Activated CD4-positive, alpha-beta T cell treated with anti-CD3 and anti-CD28 coated beads, Interleukin-2, amount 10 ng/mL, durations not matched to agents 7 days and 5 days (primary cell): ENCODE measurements at regions not wholly inside any gene's neighbourhood (a gene's known extent, or its start where the extent isn't known, plus 50 kb on each side); places are given as distances from the start of the nearest gene placed in this dataset.

Experiments
- CTCF ChIA-PET: fragments of 350-600 bp; sonication (Branson Sonifier 250); formaldehyde crosslinking; loops from one replicate; lab custom pipeline; 2021; ENCODE audit warnings: antibody characterized with exemption; lab: Charles Lee
- POLR2A ChIA-PET: fragments of 350-600 bp; sonication (Branson Sonifier 250); formaldehyde crosslinking; loops from one replicate; lab custom pipeline; 2021; ENCODE audit warnings: antibody characterized with exemption; lab: Charles Lee
- DNase-seq: peaks from one replicate; pipeline ENCODE4 v3.0.0-alpha.2; 2020
- H3K27ac Mint-ChIP-seq: one replicate; pipeline ENCODE4 v1.8.0; 2021; ENCODE audit warnings: mild to moderate bottlenecking, moderate library complexity, mixed read lengths
- H3K27me3 Mint-ChIP-seq: one replicate; pipeline ENCODE4 v1.8.0; 2021; ENCODE audit warnings: mixed read lengths
- H3K36me3 Mint-ChIP-seq: one replicate; pipeline ENCODE4 v1.8.0; 2021; ENCODE audit warnings: low read depth, mixed read lengths
- H3K4me1 Mint-ChIP-seq: one replicate; pipeline ENCODE4 v1.8.0; 2021; ENCODE audit warnings: mixed read lengths
- H3K4me3 Mint-ChIP-seq: one replicate; pipeline ENCODE4 v1.8.0; 2021; ENCODE audit warnings: mild to moderate bottlenecking, moderate library complexity, mixed read lengths
- H3K9me3 Mint-ChIP-seq: one replicate; pipeline ENCODE4 v1.8.0; 2021; ENCODE audit warnings: mixed read lengths

DNA sequence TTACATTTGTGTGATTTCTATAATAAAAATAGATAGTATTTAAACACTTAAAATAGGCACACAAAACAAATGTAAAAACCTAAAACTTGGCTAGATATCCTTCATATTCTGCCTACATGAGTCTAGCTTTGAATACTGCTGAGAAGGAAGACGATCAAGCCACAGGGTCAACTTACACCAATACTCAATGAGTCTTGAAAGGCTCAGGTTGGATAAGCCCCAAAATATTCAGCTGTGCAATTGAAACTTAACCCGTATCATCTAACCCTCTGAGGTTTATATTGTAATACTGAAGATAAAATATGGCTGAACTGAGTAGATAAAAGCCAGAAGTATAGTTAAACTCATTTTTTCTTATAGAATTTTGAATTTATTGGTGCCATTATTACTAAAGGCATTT, 313.0 kb upstream of the NRXN1 start:
- Mint-ChIP-seq H3K27me3 (no peaks in the 10 kb centered on the region), H3K36me3 (no peaks in the 10 kb centered on the region)

GRCh38 chr2:51335087-51336058, 303.4 kb upstream of the NRXN1 start:
- Mint-ChIP-seq H3K27ac (no peak overlapping the region), H3K4me1 (no peaks in the 10 kb centered on the region), H3K9me3 (no peaks in the 10 kb centered on the region), H3K27me3 (no peaks in the 10 kb centered on the region), H3K4me3 (no peak overlapping the region), H3K36me3 (no peaks in the 10 kb centered on the region)
- POLR2A ChIA-PET = no interaction called here
- CTCF ChIA-PET = no interaction called here
- DNase-seq = no peak

More for the DNA sequence above, 313.0 kb upstream of the NRXN1 start:
- ChIA-PET POLR2A (no interaction called here), CTCF (no interaction called here)
- Mint-ChIP-seq H3K4me1 (no peaks in the 10 kb centered on the region), H3K9me3 (peaks cover 3% of the 10 kb centered on the region), H3K4me3 (no peak overlapping the region), H3K27ac (no peak overlapping the region)
- DNase-seq = no peak

DNA sequence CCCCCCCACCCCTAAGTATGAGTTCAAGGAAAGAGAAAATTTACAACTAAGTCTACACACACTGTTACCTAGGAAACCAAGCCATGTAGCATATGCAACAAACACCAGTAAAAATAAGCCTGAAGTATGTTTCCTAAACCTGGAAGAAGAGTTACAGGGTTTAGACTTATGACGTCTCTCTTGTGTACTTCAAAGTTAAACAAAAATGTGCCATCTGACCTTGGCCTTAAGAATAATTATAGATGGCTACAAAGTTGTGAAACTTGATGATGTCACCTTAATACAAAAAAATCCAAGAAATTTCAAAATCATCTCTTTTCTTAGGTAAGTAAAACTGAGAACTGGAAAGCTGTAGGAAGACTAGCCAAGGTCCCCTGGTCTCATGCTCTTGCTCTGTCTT, 297.6 kb upstream of the NRXN1 start:
- POLR2A ChIA-PET = no interaction called here
- Mint-ChIP-seq H3K36me3 (no peaks in the 10 kb centered on the region), H3K27ac (no peak overlapping the region), H3K9me3 (peaks cover 3% of the 10 kb centered on the region), H3K27me3 (no peaks in the 10 kb centered on the region), H3K4me3 (no peak overlapping the region), H3K4me1 (no peaks in the 10 kb centered on the region)
- DNase-seq = no peak
- CTCF ChIA-PET = no interaction called here

DNA sequence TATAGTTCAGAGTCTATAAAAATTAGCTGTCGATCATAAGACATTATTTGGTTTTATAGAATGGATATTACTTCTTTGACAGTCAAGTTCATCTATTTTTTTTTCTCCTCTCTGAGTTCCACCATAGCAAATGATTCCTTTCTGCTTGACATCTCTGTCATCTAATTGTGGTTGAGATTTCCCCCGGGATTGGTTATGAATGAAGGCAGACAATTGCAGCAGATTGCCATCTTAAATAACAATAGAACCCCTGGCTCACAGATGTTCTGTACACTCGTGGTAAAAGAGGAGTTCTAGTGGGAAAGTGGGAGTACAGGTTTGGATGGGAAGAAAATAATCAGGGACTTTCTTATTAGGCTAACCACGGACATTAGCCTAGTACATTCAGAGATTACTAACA, 292.1 kb upstream of the NRXN1 start:
- H3K27ac Mint-ChIP-seq = no peak overlapping the region
- H3K4me1 Mint-ChIP-seq = no peaks in the 10 kb centered on the region
- H3K27me3 Mint-ChIP-seq = no peaks in the 10 kb centered on the region
- no peak for DNase-seq
- POLR2A ChIA-PET = no interaction called here
- H3K9me3 Mint-ChIP-seq = peaks cover 7% of the 10 kb centered on the region
- CTCF ChIA-PET = no interaction called here
- no peaks in the 10 kb centered on the region for H3K36me3 Mint-ChIP-seq
- no peak overlapping the region for H3K4me3 Mint-ChIP-seq

GRCh38 chr2:51322613-51323012, 290.7 kb upstream of the NRXN1 start:
- Mint-ChIP-seq H3K27ac (no peak overlapping the region), H3K27me3 (no peaks in the 10 kb centered on the region), H3K4me3 (no peak overlapping the region), H3K36me3 (no peaks in the 10 kb centered on the region), H3K9me3 (peaks cover 13% of the 10 kb centered on the region), H3K4me1 (no peaks in the 10 kb centered on the region)
- ChIA-PET CTCF (no interaction called here), POLR2A (no interaction called here)
- DNase-seq = no peak

GRCh38 chr2:51304311-51304710, 272.4 kb upstream of the NRXN1 start:
- H3K9me3 Mint-ChIP-seq = peaks cover 5% of the 10 kb centered on the region
- H3K4me3 Mint-ChIP-seq = no peak overlapping the region
- H3K4me1 Mint-ChIP-seq = no peaks in the 10 kb centered on the region
- no peak for DNase-seq
- H3K27me3 Mint-ChIP-seq = no peaks in the 10 kb centered on the region
- CTCF ChIA-PET = no interaction called here
- POLR2A ChIA-PET = no interaction called here
- no peaks in the 10 kb centered on the region for H3K36me3 Mint-ChIP-seq
- no peak overlapping the region for H3K27ac Mint-ChIP-seq

- Mint-ChIP-seq H3K9me3 (peaks cover 4% of the 10 kb centered on the region), H3K4me3 (no peak overlapping the region), H3K36me3 (no peaks in the 10 kb centered on the region), H3K4me1 (no peaks in the 10 kb centered on the region), H3K27ac (no peak overlapping the region), H3K27me3 (no peaks in the 10 kb centered on the region)
- DNase-seq = no peak
- ChIA-PET CTCF (interaction anchor here (0.6 kb wide), 1 partner anchor 392 kb away, joined by 3 read pairs; no protein-coding TSS in a partner anchor), POLR2A (no interaction called here)
These were observed 269.4 kb upstream of the NRXN1 start for GRCh38 chr2:51301381-51301780.

GRCh38 chr2:51299370-51299769, 267.4 kb upstream of the NRXN1 start:
- Mint-ChIP-seq H3K4me3 (no peak overlapping the region), H3K4me1 (no peaks in the 10 kb centered on the region), H3K27me3 (no peaks in the 10 kb centered on the region), H3K36me3 (no peaks in the 10 kb centered on the region), H3K27ac (no peak overlapping the region), H3K9me3 (peaks cover 2% of the 10 kb centered on the region)
- ChIA-PET POLR2A (no interaction called here), CTCF (no interaction called here)
- DNase-seq = no peak

- peaks cover 2% of the 10 kb centered on the region for H3K9me3 Mint-ChIP-seq
- ChIA-PET CTCF (no interaction called here), POLR2A (no interaction called here)
- no peak overlapping the region for H3K4me3 Mint-ChIP-seq
- H3K36me3 Mint-ChIP-seq = no peaks in the 10 kb centered on the region
- no peak for DNase-seq
- H3K4me1 Mint-ChIP-seq = no peaks in the 10 kb centered on the region
- no peaks in the 10 kb centered on the region for H3K27me3 Mint-ChIP-seq
- H3K27ac Mint-ChIP-seq = no peak overlapping the region
These were observed 265.6 kb upstream of the NRXN1 start for GRCh38 chr2:51297488-51297887.

DNA sequence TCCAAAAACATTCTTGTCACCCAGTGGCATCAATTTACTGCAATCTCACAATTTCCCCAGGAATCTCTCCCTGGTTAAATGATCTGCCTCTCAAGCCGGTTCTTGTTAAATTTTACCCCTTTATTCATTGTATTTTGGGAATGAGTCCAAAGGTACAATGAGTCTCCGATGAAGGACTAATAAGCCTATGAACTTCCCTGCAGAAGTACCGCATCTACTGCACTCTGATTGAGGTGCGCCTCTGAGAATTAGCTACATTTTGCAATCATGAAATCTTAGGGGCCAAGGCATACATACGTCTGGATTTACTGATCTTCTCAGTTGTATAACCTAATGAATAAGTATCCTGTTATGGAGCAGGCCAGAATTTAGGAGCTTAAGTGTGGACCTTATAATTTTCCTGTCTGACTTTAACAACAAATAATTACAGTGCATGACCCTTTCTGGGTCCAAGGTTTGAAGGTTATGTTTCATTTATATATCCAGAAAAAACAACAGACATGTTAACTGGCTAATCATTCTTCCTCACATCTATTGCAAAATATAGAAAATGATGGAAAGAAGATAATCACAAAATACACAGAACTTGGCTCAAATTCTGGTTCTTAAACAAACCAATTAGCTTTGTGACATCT, 261.8 kb upstream of the NRXN1 start:
- Mint-ChIP-seq H3K27me3 (no peaks in the 10 kb centered on the region), H3K9me3 (peaks cover 4% of the 10 kb centered on the region), H3K4me3 (no peak overlapping the region), H3K27ac (no peak overlapping the region), H3K4me1 (no peaks in the 10 kb centered on the region), H3K36me3 (no peaks in the 10 kb centered on the region)
- ChIA-PET POLR2A (no interaction called here), CTCF (no interaction called here)
- DNase-seq = no peak

GRCh38 chr2:51291762-51292551, 260.0 kb upstream of the NRXN1 start:
- no peaks in the 10 kb centered on the region for H3K36me3 Mint-ChIP-seq
- no peaks in the 10 kb centered on the region for H3K27me3 Mint-ChIP-seq
- no peaks in the 10 kb centered on the region for H3K4me1 Mint-ChIP-seq
- H3K27ac Mint-ChIP-seq = no peak overlapping the region
- peaks cover 5% of the 10 kb centered on the region for H3K9me3 Mint-ChIP-seq
- no peak overlapping the region for H3K4me3 Mint-ChIP-seq
- ChIA-PET CTCF (no interaction called here), POLR2A (no interaction called here)
- no peak for DNase-seq

DNA sequence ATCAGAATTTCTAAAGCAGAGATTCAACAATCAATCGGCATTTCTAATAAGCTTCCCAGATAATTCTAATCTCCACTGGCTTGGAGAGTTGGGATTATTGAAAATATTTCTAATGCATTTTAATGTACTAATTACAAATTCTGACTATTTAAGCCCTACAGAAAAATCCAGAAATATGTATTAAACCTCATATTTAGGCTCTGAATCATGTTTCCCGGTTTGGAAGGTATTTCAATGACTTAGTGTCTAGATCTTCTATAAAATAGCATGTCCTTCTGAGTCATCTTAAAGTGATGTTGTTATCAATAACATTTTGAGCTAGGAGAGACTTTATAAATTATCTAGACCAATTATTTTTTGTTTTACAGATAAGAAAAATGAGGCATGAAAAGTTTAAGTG, 258.8 kb upstream of the NRXN1 start:
- POLR2A ChIA-PET = no interaction called here

DNA sequence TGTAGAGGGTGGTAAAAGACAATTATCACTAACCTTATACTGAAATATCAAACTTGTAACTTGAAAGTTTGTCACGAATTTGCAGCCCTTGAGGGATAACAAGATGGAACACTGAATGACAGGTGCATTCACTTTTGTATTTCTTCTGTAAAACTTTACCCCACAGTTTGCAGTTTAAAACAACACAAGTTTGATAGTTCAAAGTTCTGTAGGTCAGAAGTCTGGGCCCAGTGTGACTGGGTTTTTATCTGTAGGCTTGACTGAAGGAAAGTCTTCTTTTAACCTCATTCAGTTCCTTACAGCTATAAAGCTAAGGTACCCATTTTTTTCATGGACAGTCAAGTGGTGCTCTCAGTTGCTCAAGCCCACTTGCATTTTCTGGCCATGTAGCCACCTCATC, 257.1 kb upstream of the NRXN1 start:
- H3K9me3 Mint-ChIP-seq = peaks cover 5% of the 10 kb centered on the region
- H3K36me3 Mint-ChIP-seq = no peaks in the 10 kb centered on the region
- POLR2A ChIA-PET = no interaction called here
- H3K4me1 Mint-ChIP-seq = no peaks in the 10 kb centered on the region
- H3K27ac Mint-ChIP-seq = no peak overlapping the region
- H3K4me3 Mint-ChIP-seq = no peak overlapping the region
- DNase-seq = no peak
- CTCF ChIA-PET = no interaction called here
- H3K27me3 Mint-ChIP-seq = no peaks in the 10 kb centered on the region

More for the DNA sequence above, 258.8 kb upstream of the NRXN1 start:
- CTCF ChIA-PET = no interaction called here
- H3K27ac Mint-ChIP-seq = no peak overlapping the region
- no peaks in the 10 kb centered on the region for H3K4me1 Mint-ChIP-seq
- H3K4me3 Mint-ChIP-seq = no peak overlapping the region
- H3K9me3 Mint-ChIP-seq = peaks cover 5% of the 10 kb centered on the region
- H3K27me3 Mint-ChIP-seq = no peaks in the 10 kb centered on the region
- H3K36me3 Mint-ChIP-seq = no peaks in the 10 kb centered on the region
- DNase-seq = no peak
